IMR-90 (cell line): ENCODE measurements at regions not wholly inside any gene's neighbourhood (a gene's known extent, or its start where the extent isn't known, plus 50 kb on each side); places are given as distances from the start of the nearest gene placed in this dataset.

Experiments
- ATAC-seq: fragments of 200-7000 bp; cut with Tn5 transposase; 2 replicates; pipeline ENCODE4 v1.9.1; 2020; ENCODE audit warnings: low read depth, mild to moderate bottlenecking, moderate library complexity
- BruUV-seq: library from RNA; stranded (reverse); fragments of 400-500 nt; replicated peaks from 2 replicates; lab custom pipeline; 2021; lab: Mats Ljungman, UMichigan
- CTCF ChIA-PET: fragments of 300-600 bp; formaldehyde crosslinking; extraction: SDS; loops from one replicate; lab custom pipeline; 2021; ENCODE audit warnings: antibody characterized with exemption; lab: Yijun Ruan, JAX
- POLR2A ChIA-PET: fragments of 300-600 bp; sonication (Branson Sonifier 250); formaldehyde crosslinking; loops from one replicate; lab custom pipeline; 2022; ENCODE audit warnings: antibody characterized with exemption; ENCODE audit not compliant: unreplicated experiment; lab: Charles Lee
- DNase-seq: peaks from one replicate; pipeline ENCODE4 v3.0.0; 2013
- H2AFZ ChIP-seq: replicated peaks from 2 replicates; pipeline ENCODE3; 2013; ENCODE audit warnings: low read length, mild to moderate bottlenecking; ENCODE audit not compliant: poor library complexity
- H2AK5ac ChIP-seq: 2 replicates; pipeline ENCODE4 v1.6.1; 2013; ENCODE audit warnings: low read depth, low read length, inconsistent platforms
- H2AK9ac ChIP-seq: replicated peaks from 2 replicates; pipeline ENCODE3; 2013; ENCODE audit warnings: mild to moderate bottlenecking, low read depth, low read length, moderate library complexity; ENCODE audit not compliant: poor library complexity
- H2BK120ac ChIP-seq: 2 replicates; pipeline ENCODE4 v1.6.1; 2013; ENCODE audit warnings: low read depth, low read length, inconsistent platforms
- H2BK15ac ChIP-seq: 3 replicates; pipeline ENCODE4 v1.6.1; 2013; ENCODE audit warnings: low read depth, low read length, inconsistent platforms
- H2BK20ac ChIP-seq: 2 replicates; pipeline ENCODE4 v1.6.1; 2013; ENCODE audit warnings: low read depth, mild to moderate bottlenecking, inconsistent platforms, low read length, moderate library complexity
- H2BK5ac ChIP-seq: 2 replicates; pipeline ENCODE4 v1.6.1; 2013; ENCODE audit warnings: mild to moderate bottlenecking, low read depth, low read length, inconsistent platforms; ENCODE audit not compliant: poor library complexity, severe bottlenecking
- H3K14ac ChIP-seq: replicated peaks from 2 replicates; pipeline ENCODE4 v1.6.1; 2013; ENCODE audit warnings: low read depth, low read length, inconsistent platforms
- H3K18ac ChIP-seq: 2 replicates; pipeline ENCODE4 v1.6.1; 2013; ENCODE audit warnings: low read depth, low read length, control low read depth
- H3K23ac ChIP-seq: 2 replicates; pipeline ENCODE4 v1.6.1; 2013; ENCODE audit warnings: low read depth, low read length, inconsistent platforms
- H3K27ac ChIP-seq: 2 replicates; pipeline ENCODE4 v1.5.1; 2013; ENCODE audit warnings: mild to moderate bottlenecking, control low read depth, low read length; ENCODE audit not compliant: insufficient read depth
- H3K27me3 ChIP-seq: 2 replicates; pipeline ENCODE4 v1.6.1; 2013; ENCODE audit warnings: low read length; ENCODE audit not compliant: control insufficient read depth, insufficient read depth
- H3K36me3 ChIP-seq: 2 replicates; pipeline ENCODE4 v1.6.1; 2013; ENCODE audit warnings: low read length, mixed read lengths; ENCODE audit not compliant: control insufficient read depth, insufficient read depth
- H3K4ac ChIP-seq: 2 replicates; pipeline ENCODE4 v1.6.1; 2013; ENCODE audit warnings: low read depth, low read length, inconsistent platforms
- H3K4me1 ChIP-seq: 2 replicates; pipeline ENCODE4 v1.6.1; 2013; ENCODE audit warnings: low read length, mixed read lengths; ENCODE audit not compliant: control insufficient read depth, insufficient read depth
- H3K4me2 ChIP-seq: 2 replicates; pipeline ENCODE4 v1.6.1; 2013; ENCODE audit warnings: low read depth, mild to moderate bottlenecking, control low read depth, low read length, moderate library complexity
- H3K4me3 ChIP-seq: 2 replicates; pipeline ENCODE4 v1.5.1; 2013; ENCODE audit warnings: low read depth, mild to moderate bottlenecking, control low read depth, low read length, moderate library complexity; ENCODE audit not compliant: insufficient read depth
- H3K56ac ChIP-seq: 2 replicates; pipeline ENCODE4 v1.6.1; 2013; ENCODE audit warnings: low read length, inconsistent platforms; ENCODE audit not compliant: insufficient read depth; ENCODE audit errors: extremely low read depth
- H3K79me1 ChIP-seq, 2 experiments: 2 replicates each; pipeline ENCODE4 v1.6.1; 2013; ENCODE audit warnings: low read length in 2 of 2, inconsistent platforms in 1 of 2, low read depth in 1 of 2
- H3K9ac ChIP-seq: 2 replicates; pipeline ENCODE4 v1.6.1; 2013; ENCODE audit warnings: low read depth, low read length, control low read depth
- H3K9me1 ChIP-seq: 2 replicates; pipeline ENCODE4 v1.6.1; 2013; ENCODE audit warnings: low read length, inconsistent platforms; ENCODE audit not compliant: insufficient read depth
- H3K9me3 ChIP-seq: 2 replicates; pipeline ENCODE4 v1.6.1; 2013; ENCODE audit warnings: low read length; ENCODE audit not compliant: control insufficient read depth, insufficient read depth
- H4K20me1 ChIP-seq: 2 replicates; pipeline ENCODE4 v1.6.1; 2013; ENCODE audit warnings: low read length, inconsistent platforms; ENCODE audit not compliant: insufficient read depth
- H4K5ac ChIP-seq: 2 replicates; pipeline ENCODE4 v1.6.1; 2013; ENCODE audit warnings: mild to moderate bottlenecking, low read depth, low read length, control low read depth
- H4K8ac ChIP-seq, 2 experiments: 2 replicates each; pipeline ENCODE4 v1.6.1; 2013; ENCODE audit warnings: low read depth in 2 of 2, low read length in 2 of 2, control low read depth in 1 of 2, inconsistent platforms in 1 of 2
- H4K91ac ChIP-seq: 2 replicates; pipeline ENCODE4 v1.6.1; 2013; ENCODE audit warnings: low read depth, low read length, inconsistent platforms; ENCODE audit not compliant: insufficient read depth
- BHLHE40 ChIP-seq: fragments of 150-350 bp; IDR thresholded peaks from 2 replicates; pipeline ENCODE4 v1.6.1; 2016; ENCODE audit warnings: mild to moderate bottlenecking, low read depth, low read length
- CHD1 ChIP-seq: IDR thresholded peaks from 2 replicates; pipeline ENCODE4 v1.6.1; 2012; ENCODE audit warnings: low read depth, low read length, improper control_type of control experiment
- MAFK ChIP-seq: IDR thresholded peaks from 2 replicates; pipeline ENCODE4 v1.6.1; 2012; ENCODE audit warnings: low read depth, low read length, improper control_type of control experiment
- MAZ ChIP-seq: IDR thresholded peaks from 2 replicates; pipeline ENCODE4 v1.6.1; 2012; ENCODE audit warnings: low read depth, mild to moderate bottlenecking, low read length, improper control_type of control experiment, moderate library complexity, borderline replicate concordance
- MXI1 ChIP-seq: IDR thresholded peaks from 2 replicates; pipeline ENCODE4 v1.6.1; 2012; ENCODE audit warnings: low read depth, mild to moderate bottlenecking, low read length, moderate library complexity, borderline replicate concordance
- NFE2L2 ChIP-seq: fragments of 150-350 bp; IDR thresholded peaks from 2 replicates; pipeline ENCODE4 v1.6.1; 2016; ENCODE audit warnings: low read depth, mild to moderate bottlenecking, low read length
- POLR2A ChIP-seq: IDR thresholded peaks from 2 replicates; pipeline ENCODE4 v1.6.1; 2012; ENCODE audit warnings: mild to moderate bottlenecking, low read depth, low read length
- RCOR1 ChIP-seq: IDR thresholded peaks from 2 replicates; pipeline ENCODE4 v1.6.1; 2012; ENCODE audit warnings: mild to moderate bottlenecking, low read length, improper control_type of control experiment; ENCODE audit not compliant: insufficient replicate concordance
- WGBS, 2 experiments: methylation state at CpG; one replicate each; pipeline versions ENCODE4 v1.1.5 to v1.1.7; 2013; ENCODE audit warnings: missing lambda C conversion rate in 2 of 2; ENCODE audit not compliant: insufficient read length in 1 of 2; ENCODE audit errors: extremely low coverage in 2 of 2; 5-methylcytosine and 5-hydroxymethylcytosine counted together
- dilution Hi-C: fragments of 300-500 bp; cut with HindIII; formaldehyde crosslinking; loops from one replicate; pipeline ENCODE4 v1.14.3; 2018; ENCODE audit warnings: low sequenced_read_pairs; ENCODE audit not compliant: unreplicated experiment
- in situ Hi-C: fragments of 300-500 bp; cut with MboI; formaldehyde crosslinking; loops from 3 replicates; pipeline ENCODE4 v1.14.3; 2019; ENCODE audit warnings: low sequenced_read_pairs, inconsistent platforms, mixed read lengths
- intact Hi-C: fragments of 100-400 bp; cut with micrococcal nuclease; formaldehyde crosslinking; loops from 2 replicates; pipeline ENCODE4 v1.10.0; 2022
- TF ChIP-seq, protein P1 (sequence below): fragments of 150-350 bp; IDR thresholded peaks from 2 replicates; pipeline ENCODE4 v1.6.1; 2016; ENCODE audit warnings: low read depth, mild to moderate bottlenecking, low read length, moderate library complexity, borderline replicate concordance
- TF ChIP-seq, protein P2 (sequence below): conservative IDR thresholded peaks from 2 replicates; pipeline ENCODE4 v1.5.1; 2012; ENCODE audit warnings: mild to moderate bottlenecking, low read depth, low read length, improper control_type of control experiment

DNA sequence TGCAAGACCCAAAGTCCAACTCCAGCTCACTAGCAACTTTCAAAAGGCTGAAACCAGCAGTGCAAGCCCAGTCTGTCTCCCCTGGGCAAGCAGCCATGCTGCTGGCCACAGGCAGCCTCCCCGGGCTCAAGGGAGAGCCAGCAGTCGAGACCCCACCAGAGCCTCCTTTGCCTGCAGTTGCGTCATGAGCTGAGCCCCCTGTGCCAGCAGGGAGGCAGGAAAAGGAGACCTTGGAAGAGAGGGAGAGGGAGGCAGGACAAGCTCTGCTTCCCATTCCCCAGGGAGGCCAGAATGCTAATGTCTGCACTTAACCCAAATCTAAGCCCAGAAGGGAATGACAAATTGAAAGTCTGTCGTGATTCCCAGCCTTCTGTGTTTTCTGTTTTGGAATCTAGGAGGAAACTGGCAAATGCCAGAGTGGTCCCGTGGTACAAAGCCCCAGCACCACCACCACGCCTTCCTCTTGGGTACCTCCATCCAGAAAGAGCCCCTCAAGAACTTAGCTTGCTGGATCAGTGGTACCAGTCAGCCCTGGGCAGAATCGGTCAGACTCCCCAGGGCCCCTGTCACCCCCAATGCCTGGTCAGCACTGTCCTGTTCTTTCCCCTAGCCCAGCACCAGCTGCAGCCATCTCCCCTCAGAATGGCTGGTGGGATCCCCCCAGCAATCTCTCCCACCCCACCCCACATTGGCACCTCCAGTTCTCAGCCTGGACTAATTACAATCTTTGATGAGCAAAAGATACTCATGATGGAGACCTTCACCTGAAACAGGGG, 99.3 kb upstream of the TNRC6C start:
- no peak overlapping the region for H3K18ac ChIP-seq
- WGBS, 2 experiments = no CpG with 5 or more reads among the region's 7 CpGs
- in situ Hi-C loops = no loop called here

More for the DNA sequence above, 99.3 kb upstream of the TNRC6C start:
- Histone ChIP-seq H4K8ac (no peak overlapping the region), H3K4me2 (no peak overlapping the region), H2AK5ac (no peak overlapping the region), H3K27ac (no peak overlapping the region), H3K79me1 (no peaks in the 10 kb centered on the region), H2AFZ (no peak overlapping the region), H2BK120ac (no peak overlapping the region), H4K91ac (no peak overlapping the region), H2BK20ac (no peak overlapping the region), H3K27me3 (peaks cover 28% of the 10 kb centered on the region), H2AK9ac (no peak overlapping the region), H4K20me1 (no peaks in the 10 kb centered on the region), H3K4ac (no peak overlapping the region), H3K56ac (no peak overlapping the region), H3K9me1 (no peaks in the 10 kb centered on the region), H3K36me3 (no peaks in the 10 kb centered on the region), H4K5ac (no peak overlapping the region), H3K9me3 (no peaks in the 10 kb centered on the region), H3K14ac (no peak overlapping the region), H3K9ac (no peak overlapping the region), H2BK5ac (no peak overlapping the region), H3K4me3 (no peak overlapping the region), H2BK15ac (no peak overlapping the region), H3K4me1 (no peaks in the 10 kb centered on the region), H3K23ac (no peak overlapping the region)
- CTCF ChIA-PET = no interaction called here
- no peak for DNase-seq
- TF ChIP-seq MXI1 (no peak), MAFK (no peak), RCOR1 (no peak), BHLHE40 (no peak), POLR2A (no peak), CHD1 (no peak), NFE2L2 (no peak), MAZ (no peak)
- TF ChIP-seq, protein P1, sequence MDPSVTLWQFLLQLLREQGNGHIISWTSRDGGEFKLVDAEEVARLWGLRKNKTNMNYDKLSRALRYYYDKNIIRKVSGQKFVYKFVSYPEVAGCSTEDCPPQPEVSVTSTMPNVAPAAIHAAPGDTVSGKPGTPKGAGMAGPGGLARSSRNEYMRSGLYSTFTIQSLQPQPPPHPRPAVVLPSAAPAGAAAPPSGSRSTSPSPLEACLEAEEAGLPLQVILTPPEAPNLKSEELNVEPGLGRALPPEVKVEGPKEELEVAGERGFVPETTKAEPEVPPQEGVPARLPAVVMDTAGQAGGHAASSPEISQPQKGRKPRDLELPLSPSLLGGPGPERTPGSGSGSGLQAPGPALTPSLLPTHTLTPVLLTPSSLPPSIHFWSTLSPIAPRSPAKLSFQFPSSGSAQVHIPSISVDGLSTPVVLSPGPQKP = no peak
- TF ChIP-seq, protein P2, sequence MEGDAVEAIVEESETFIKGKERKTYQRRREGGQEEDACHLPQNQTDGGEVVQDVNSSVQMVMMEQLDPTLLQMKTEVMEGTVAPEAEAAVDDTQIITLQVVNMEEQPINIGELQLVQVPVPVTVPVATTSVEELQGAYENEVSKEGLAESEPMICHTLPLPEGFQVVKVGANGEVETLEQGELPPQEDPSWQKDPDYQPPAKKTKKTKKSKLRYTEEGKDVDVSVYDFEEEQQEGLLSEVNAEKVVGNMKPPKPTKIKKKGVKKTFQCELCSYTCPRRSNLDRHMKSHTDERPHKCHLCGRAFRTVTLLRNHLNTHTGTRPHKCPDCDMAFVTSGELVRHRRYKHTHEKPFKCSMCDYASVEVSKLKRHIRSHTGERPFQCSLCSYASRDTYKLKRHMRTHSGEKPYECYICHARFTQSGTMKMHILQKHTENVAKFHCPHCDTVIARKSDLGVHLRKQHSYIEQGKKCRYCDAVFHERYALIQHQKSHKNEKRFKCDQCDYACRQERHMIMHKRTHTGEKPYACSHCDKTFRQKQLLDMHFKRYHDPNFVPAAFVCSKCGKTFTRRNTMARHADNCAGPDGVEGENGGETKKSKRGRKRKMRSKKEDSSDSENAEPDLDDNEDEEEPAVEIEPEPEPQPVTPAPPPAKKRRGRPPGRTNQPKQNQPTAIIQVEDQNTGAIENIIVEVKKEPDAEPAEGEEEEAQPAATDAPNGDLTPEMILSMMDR = no peak
- no peak for ATAC-seq
- no TSS peak for BruUV-seq
- dilution Hi-C loops = no loop called here
- POLR2A ChIA-PET = interaction anchor here (0.7 kb wide), 1 partner anchor 85 kb away, joined by 10 read pairs; no protein-coding TSS in a partner anchor
- intact Hi-C loops = no loop called here
